ENCODE measurements at regions not wholly inside any gene's neighbourhood (a gene's known extent, or its start where the extent isn't known, plus 50 kb on each side); places are given as distances from the start of the nearest gene placed in this dataset.

GRCh38 chr16:52757746-52758472, 211.0 kb upstream of the TOX3 start:
- Histone ChIP-seq H3K27ac (ENCODE audit: low read length) (no peak overlapping the region), H3K36me3 (ENCODE audit: control insufficient read depth in 2 of 2, extremely low read depth in 1 of 2, insufficient read depth in 1 of 2, low read length in 1 of 2) (no peaks in the 10 kb centered on the region), H3K27me3 (replicated peaks in 1 of 2; ENCODE audit: control insufficient read depth in 2 of 2, extremely low read depth in 1 of 2, insufficient read depth in 2 of 2, low read length in 1 of 2) (peaks cover 0 to 2% of the 10 kb centered on the region in 2 experiments), H3K9me3 (no peaks in the 10 kb centered on the region), H3K4me1 (ENCODE audit: control insufficient read depth in 1 of 2, extremely low read depth in 1 of 2, insufficient read depth in 2 of 2, low read length in 2 of 2) (no peaks in the 10 kb centered on the region), H3K4me3 (ENCODE audit: control insufficient read depth in 1 of 2, extremely low read depth in 1 of 2, low read length in 1 of 2) (no peak overlapping the region)
- Mint-ChIP-seq H3K27me3 (no peaks in the 10 kb centered on the region), H3K9me3 (no peaks in the 10 kb centered on the region), H3K4me3 (no peak overlapping the region), H3K36me3 (no peaks in the 10 kb centered on the region), H3K27ac (no peak overlapping the region), H3K4me1 (no peaks in the 10 kb centered on the region)
- POLR2A ChIA-PET = no interaction called here
- CTCF ChIA-PET = no interaction called here
- ATAC-seq (replicated peaks in 1 of 4) (no peak), DNase-seq (no peak)
- WGBS (ENCODE audit: insufficient coverage) = 64% methylated on average over 1 of the region's 10 CpGs

- Histone ChIP-seq H3K27me3 (replicated peaks in 1 of 2; ENCODE audit: control insufficient read depth in 2 of 2, extremely low read depth in 1 of 2, insufficient read depth in 2 of 2, low read length in 1 of 2) (peaks cover 0 to 2% of the 10 kb centered on the region in 2 experiments), H3K9me3 (no peaks in the 10 kb centered on the region), H3K4me3 (ENCODE audit: control insufficient read depth in 1 of 2, extremely low read depth in 1 of 2, low read length in 1 of 2) (no peak overlapping the region), H3K27ac (ENCODE audit: low read length) (no peak overlapping the region), H3K4me1 (ENCODE audit: control insufficient read depth in 1 of 2, extremely low read depth in 1 of 2, insufficient read depth in 2 of 2, low read length in 2 of 2) (no peaks in the 10 kb centered on the region), H3K36me3 (ENCODE audit: control insufficient read depth in 2 of 2, extremely low read depth in 1 of 2, insufficient read depth in 1 of 2, low read length in 1 of 2) (no peaks in the 10 kb centered on the region)
- no peak for DNase-seq
- Mint-ChIP-seq H3K4me1 (no peaks in the 10 kb centered on the region), H3K27me3 (no peaks in the 10 kb centered on the region), H3K36me3 (no peaks in the 10 kb centered on the region), H3K9me3 (no peaks in the 10 kb centered on the region), H3K4me3 (no peak overlapping the region), H3K27ac (no peak overlapping the region)
- no peak for ATAC-seq (replicated peaks in 1 of 4)
- WGBS (ENCODE audit: insufficient coverage) = no CpG with 5 or more reads among the region's 2 CpGs
- ChIA-PET POLR2A (no interaction called here), CTCF (no interaction called here)
Measured at GRCh38 chr16:52756812-52757517, 210.0 kb upstream of the TOX3 start.

DNA sequence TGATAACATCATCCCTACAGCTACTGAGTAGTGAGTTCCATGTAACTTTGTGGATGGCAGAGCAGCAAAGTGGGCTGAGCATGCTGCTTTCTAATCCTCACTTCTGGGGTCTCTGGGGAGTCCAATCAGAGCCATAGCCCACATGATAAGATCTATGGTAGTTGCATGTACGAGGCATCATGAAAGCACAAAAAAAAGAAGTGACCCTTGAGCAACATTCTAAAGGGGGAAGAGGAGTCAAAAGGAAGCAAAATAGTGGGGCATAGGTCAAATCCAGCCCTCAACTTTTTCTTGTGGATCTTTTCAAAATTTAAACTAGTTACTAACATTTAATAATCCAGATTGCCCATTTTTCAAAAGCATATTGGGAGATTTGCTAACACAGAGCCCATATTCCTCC, 208.5 kb upstream of the TOX3 start:
- Histone ChIP-seq H3K4me1 (ENCODE audit: control insufficient read depth in 1 of 2, extremely low read depth in 1 of 2, insufficient read depth in 2 of 2, low read length in 2 of 2) (no peaks in the 10 kb centered on the region), H3K9me3 (no peaks in the 10 kb centered on the region), H3K27ac (ENCODE audit: low read length) (no peak overlapping the region), H3K27me3 (replicated peaks in 1 of 2; ENCODE audit: control insufficient read depth in 2 of 2, extremely low read depth in 1 of 2, insufficient read depth in 2 of 2, low read length in 1 of 2) (no peaks in the 10 kb centered on the region), H3K36me3 (ENCODE audit: control insufficient read depth in 2 of 2, extremely low read depth in 1 of 2, insufficient read depth in 1 of 2, low read length in 1 of 2) (no peaks in the 10 kb centered on the region), H3K4me3 (ENCODE audit: control insufficient read depth in 1 of 2, extremely low read depth in 1 of 2, low read length in 1 of 2) (no peak overlapping the region)
- no peaks in the 10 kb centered on the region for H3K36me3 Mint-ChIP-seq
- DNase-seq (no peak), ATAC-seq (replicated peaks in 1 of 4) (no peak)
- WGBS (ENCODE audit: insufficient coverage) = no CpG with 5 or more reads among the region's 1 CpG
- H3K4me1 Mint-ChIP-seq = no peaks in the 10 kb centered on the region
- CTCF ChIA-PET = no interaction called here
- no peak overlapping the region for H3K27ac Mint-ChIP-seq
- H3K4me3 Mint-ChIP-seq = no peak overlapping the region
- POLR2A ChIA-PET = no interaction called here
- no peaks in the 10 kb centered on the region for H3K9me3 Mint-ChIP-seq
- no peaks in the 10 kb centered on the region for H3K27me3 Mint-ChIP-seq

DNA sequence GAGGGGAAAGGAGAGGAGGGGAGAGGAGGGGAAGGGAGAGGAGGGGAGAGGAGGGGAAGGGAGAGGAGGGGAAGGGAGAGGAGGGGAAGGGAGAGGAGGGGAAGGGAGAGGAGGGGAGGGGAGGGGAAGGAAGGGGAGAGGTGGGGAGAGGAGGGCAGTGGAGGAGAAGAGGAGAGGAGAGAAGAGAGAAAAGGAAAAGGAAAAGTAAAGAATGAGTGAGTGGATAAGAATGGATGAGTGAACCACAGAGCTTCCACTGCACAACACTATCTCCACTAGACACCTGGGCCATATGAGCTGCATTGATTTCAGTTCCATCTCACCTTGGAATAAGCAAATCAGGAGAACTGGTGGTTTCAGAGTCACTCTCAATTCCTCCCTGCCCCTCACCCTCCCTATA, 204.1 kb upstream of the TOX3 start:
- no peaks in the 10 kb centered on the region for H3K27me3 ChIP-seq (replicated peaks in 1 of 2; ENCODE audit: control insufficient read depth in 2 of 2, extremely low read depth in 1 of 2, insufficient read depth in 2 of 2, low read length in 1 of 2)
- no peak overlapping the region for H3K27ac ChIP-seq (ENCODE audit: low read length)
- H3K9me3 ChIP-seq = no peaks in the 10 kb centered on the region
- CTCF ChIA-PET = no interaction called here
- ATAC-seq (replicated peaks in 1 of 4) (no peak), DNase-seq (no peak)
- H3K4me1 ChIP-seq (ENCODE audit: control insufficient read depth in 1 of 2, extremely low read depth in 1 of 2, insufficient read depth in 2 of 2, low read length in 2 of 2) = no peaks in the 10 kb centered on the region
- H3K4me3 ChIP-seq (ENCODE audit: control insufficient read depth in 1 of 2, extremely low read depth in 1 of 2, low read length in 1 of 2) = no peak overlapping the region
- no peak overlapping the region for H3K27ac Mint-ChIP-seq
- H3K27me3 Mint-ChIP-seq = peaks cover 3 to 8% of the 10 kb centered on the region in 2 donors
- H3K36me3 ChIP-seq (ENCODE audit: control insufficient read depth in 2 of 2, extremely low read depth in 1 of 2, insufficient read depth in 1 of 2, low read length in 1 of 2) = no peaks in the 10 kb centered on the region
- POLR2A ChIA-PET = interaction anchor here in 1 of 2 donors (0.6 kb wide), 1 partner anchor 32 kb away, joined by 3 read pairs; no protein-coding TSS in a partner anchor
- no peaks in the 10 kb centered on the region for H3K36me3 Mint-ChIP-seq
- no peak overlapping the region for H3K4me3 Mint-ChIP-seq
- H3K9me3 Mint-ChIP-seq = peaks cover 0 to 9% (median 3%) of the 10 kb centered on the region in 3 donors
- H3K4me1 Mint-ChIP-seq = no peaks in the 10 kb centered on the region

DNA sequence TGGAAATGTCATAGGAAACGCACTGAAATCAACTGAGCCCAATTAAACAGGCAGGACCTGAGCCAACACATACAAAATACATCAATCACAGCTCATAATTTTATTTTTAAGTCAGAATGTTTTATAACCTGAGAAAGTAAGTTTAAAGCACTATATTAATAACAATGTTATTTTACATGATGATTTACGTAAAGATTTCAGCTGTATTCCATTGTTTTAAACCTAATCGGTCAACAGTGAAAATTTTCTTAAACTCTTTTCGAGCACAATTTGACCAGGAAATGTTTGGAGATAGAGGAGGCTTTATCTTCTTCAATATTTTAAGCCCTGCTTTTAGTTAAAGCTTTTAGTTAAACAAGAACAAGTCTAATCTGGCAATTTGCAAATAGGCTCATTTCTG, 201.8 kb upstream of the TOX3 start:
- no peaks in the 10 kb centered on the region for H3K27me3 ChIP-seq (replicated peaks in 1 of 2; ENCODE audit: control insufficient read depth in 2 of 2, extremely low read depth in 1 of 2, insufficient read depth in 2 of 2, low read length in 1 of 2)
- ATAC-seq (replicated peaks in 1 of 4) (no peak), DNase-seq (no peak)
- H3K27ac ChIP-seq (ENCODE audit: low read length) = no peak overlapping the region
- H3K9me3 Mint-ChIP-seq = peaks cover 0 to 11% (median 3%) of the 10 kb centered on the region in 3 donors
- H3K4me3 ChIP-seq (ENCODE audit: control insufficient read depth in 1 of 2, extremely low read depth in 1 of 2, low read length in 1 of 2) = no peak overlapping the region
- H3K4me1 ChIP-seq (ENCODE audit: control insufficient read depth in 1 of 2, extremely low read depth in 1 of 2, insufficient read depth in 2 of 2, low read length in 2 of 2) = no peaks in the 10 kb centered on the region
- no CpG with 5 or more reads among the region's 4 CpGs for WGBS (ENCODE audit: insufficient coverage)
- no peak overlapping the region for H3K27ac Mint-ChIP-seq
- no peaks in the 10 kb centered on the region for H3K36me3 Mint-ChIP-seq
- ChIA-PET CTCF (no interaction called here), POLR2A (no interaction called here)
- H3K36me3 ChIP-seq (ENCODE audit: control insufficient read depth in 2 of 2, extremely low read depth in 1 of 2, insufficient read depth in 1 of 2, low read length in 1 of 2) = no peaks in the 10 kb centered on the region
- peaks cover 3 to 8% of the 10 kb centered on the region in 2 donors for H3K27me3 Mint-ChIP-seq
- H3K9me3 ChIP-seq = no peaks in the 10 kb centered on the region
- H3K4me1 Mint-ChIP-seq = no peaks in the 10 kb centered on the region
- no peak overlapping the region for H3K4me3 Mint-ChIP-seq

- H3K36me3 ChIP-seq (ENCODE audit: control insufficient read depth in 2 of 2, extremely low read depth in 1 of 2, insufficient read depth in 1 of 2, low read length in 1 of 2) = no peaks in the 10 kb centered on the region
- ChIA-PET POLR2A (no interaction called here), CTCF (no interaction called here)
- no peak overlapping the region for H3K27ac ChIP-seq (ENCODE audit: low read length)
- no peak overlapping the region for H3K4me3 Mint-ChIP-seq
- H3K36me3 Mint-ChIP-seq = no peaks in the 10 kb centered on the region
- ATAC-seq (replicated peaks in 1 of 4) (no peak), DNase-seq (no peak)
- no peaks in the 10 kb centered on the region for H3K4me1 Mint-ChIP-seq
- no peaks in the 10 kb centered on the region for H3K4me1 ChIP-seq (ENCODE audit: control insufficient read depth in 1 of 2, extremely low read depth in 1 of 2, insufficient read depth in 2 of 2, low read length in 2 of 2)
- H3K27ac Mint-ChIP-seq = no peak overlapping the region
- H3K27me3 Mint-ChIP-seq = peaks cover 3 to 8% of the 10 kb centered on the region in 2 donors
- H3K27me3 ChIP-seq (replicated peaks in 1 of 2; ENCODE audit: control insufficient read depth in 2 of 2, extremely low read depth in 1 of 2, insufficient read depth in 2 of 2, low read length in 1 of 2) = no peaks in the 10 kb centered on the region
- no peaks in the 10 kb centered on the region for H3K9me3 ChIP-seq
- no CpG with 5 or more reads among the region's 2 CpGs for WGBS (ENCODE audit: insufficient coverage)
- H3K4me3 ChIP-seq (ENCODE audit: control insufficient read depth in 1 of 2, extremely low read depth in 1 of 2, low read length in 1 of 2) = no peak overlapping the region
- H3K9me3 Mint-ChIP-seq = peaks cover 0 to 13% (median 3%) of the 10 kb centered on the region in 3 donors
Measured at GRCh38 chr16:52747088-52747595, 200.2 kb upstream of the TOX3 start.
